ENCODE measurements at regions not wholly inside any gene's neighbourhood (a gene's known extent, or its start where the extent isn't known, plus 50 kb on each side); places are given as distances from the start of the nearest gene placed in this dataset.

- Histone ChIP-seq H3K9me3 (ENCODE audit: low read length) (no peaks in the 10 kb centered on the region), H2AFZ (ENCODE audit: low read depth, low read length) (no peak overlapping the region), H3K4me1 (ENCODE audit: insufficient read depth, low read length) (peaks cover 10% of the 10 kb centered on the region), H3K27me3 (ENCODE audit: insufficient read depth, low read length) (no peaks in the 10 kb centered on the region), H3K36me3 (ENCODE audit: insufficient read depth, low read length) (no peaks in the 10 kb centered on the region), H3K4me3 (ENCODE audit: low read length) (no peak overlapping the region)
Measured at GRCh38 chr2:16194096-16194390, 253.7 kb downstream of the MYCN start.

GRCh38 chr2:16192416-16193216 is 252.3 kb downstream of the MYCN start:
- Histone ChIP-seq H3K9me3 (ENCODE audit: low read length) (no peaks in the 10 kb centered on the region), H3K4me3 (ENCODE audit: low read length) (no peak overlapping the region), H3K27me3 (ENCODE audit: insufficient read depth, low read length) (no peaks in the 10 kb centered on the region), H2AFZ (ENCODE audit: low read depth, low read length) (no peak overlapping the region), H3K4me1 (ENCODE audit: insufficient read depth, low read length) (peaks cover 23% of the 10 kb centered on the region), H3K36me3 (ENCODE audit: insufficient read depth, low read length) (no peaks in the 10 kb centered on the region)

- no peak overlapping the region for H2AFZ ChIP-seq (ENCODE audit: low read depth, low read length)
- no peak overlapping the region for H3K4me3 ChIP-seq (ENCODE audit: low read length)
- peaks cover 26% of the 10 kb centered on the region for H3K4me1 ChIP-seq (ENCODE audit: insufficient read depth, low read length)
Measured at GRCh38 chr2:16191431-16192200, 251.3 kb downstream of the MYCN start.

GRCh38 chr2:16190446-16191270 is 250.3 kb downstream of the MYCN start:
- Histone ChIP-seq H3K27me3 (ENCODE audit: insufficient read depth, low read length) (no peaks in the 10 kb centered on the region), H3K9me3 (ENCODE audit: low read length) (no peaks in the 10 kb centered on the region), H3K4me1 (ENCODE audit: insufficient read depth, low read length) (peaks cover 31% of the 10 kb centered on the region), H3K36me3 (ENCODE audit: insufficient read depth, low read length) (no peaks in the 10 kb centered on the region), H3K4me3 (ENCODE audit: low read length) (no peak overlapping the region), H2AFZ (ENCODE audit: low read depth, low read length) (no peak overlapping the region)

More at GRCh38 chr2:16191431-16192200, 251.3 kb downstream of the MYCN start:
- no peaks in the 10 kb centered on the region for H3K27me3 ChIP-seq (ENCODE audit: insufficient read depth, low read length)
- no peaks in the 10 kb centered on the region for H3K36me3 ChIP-seq (ENCODE audit: insufficient read depth, low read length)
- no peaks in the 10 kb centered on the region for H3K9me3 ChIP-seq (ENCODE audit: low read length)

- Histone ChIP-seq H3K4me1 (ENCODE audit: insufficient read depth, low read length) (peaks cover 40% of the 10 kb centered on the region), H3K27me3 (ENCODE audit: insufficient read depth, low read length) (no peaks in the 10 kb centered on the region), H3K4me3 (ENCODE audit: low read length) (no peak overlapping the region), H2AFZ (ENCODE audit: low read depth, low read length) (no peak overlapping the region), H3K9me3 (ENCODE audit: low read length) (no peaks in the 10 kb centered on the region), H3K36me3 (ENCODE audit: insufficient read depth, low read length) (no peaks in the 10 kb centered on the region)
Measured at GRCh38 chr2:16189836-16190160, 249.4 kb downstream of the MYCN start.

GRCh38 chr2:16189029-16189835 is 248.9 kb downstream of the MYCN start:
- Histone ChIP-seq H3K4me3 (ENCODE audit: low read length) (no peak overlapping the region), H3K9me3 (ENCODE audit: low read length) (no peaks in the 10 kb centered on the region), H3K27me3 (ENCODE audit: insufficient read depth, low read length) (no peaks in the 10 kb centered on the region), H2AFZ (ENCODE audit: low read depth, low read length) (no peak overlapping the region), H3K4me1 (ENCODE audit: insufficient read depth, low read length) (peaks cover 45% of the 10 kb centered on the region), H3K36me3 (ENCODE audit: insufficient read depth, low read length) (no peaks in the 10 kb centered on the region)

GRCh38 chr2:16188261-16188890 is 248.0 kb downstream of the MYCN start:
- Histone ChIP-seq H3K9me3 (ENCODE audit: low read length) (no peaks in the 10 kb centered on the region), H3K4me3 (ENCODE audit: low read length) (no peak overlapping the region), H3K4me1 (ENCODE audit: insufficient read depth, low read length) (peaks cover 45% of the 10 kb centered on the region), H3K27me3 (ENCODE audit: insufficient read depth, low read length) (no peaks in the 10 kb centered on the region), H2AFZ (ENCODE audit: low read depth, low read length) (no peak overlapping the region), H3K36me3 (ENCODE audit: insufficient read depth, low read length) (no peaks in the 10 kb centered on the region)

- Histone ChIP-seq H3K4me3 (ENCODE audit: low read length) (no peak overlapping the region), H3K36me3 (ENCODE audit: insufficient read depth, low read length) (no peaks in the 10 kb centered on the region), H2AFZ (ENCODE audit: low read depth, low read length) (no peak overlapping the region), H3K9me3 (ENCODE audit: low read length) (no peaks in the 10 kb centered on the region), H3K27me3 (ENCODE audit: insufficient read depth, low read length) (no peaks in the 10 kb centered on the region), H3K4me1 (ENCODE audit: insufficient read depth, low read length) (peaks cover 45% of the 10 kb centered on the region)
Measured at GRCh38 chr2:16187482-16187817, 247.1 kb downstream of the MYCN start.

- Histone ChIP-seq H3K4me1 (ENCODE audit: insufficient read depth, low read length) (peaks cover 45% of the 10 kb centered on the region), H3K4me3 (ENCODE audit: low read length) (no peak overlapping the region), H3K9me3 (ENCODE audit: low read length) (no peaks in the 10 kb centered on the region), H3K36me3 (ENCODE audit: insufficient read depth, low read length) (no peaks in the 10 kb centered on the region), H3K27me3 (ENCODE audit: insufficient read depth, low read length) (no peaks in the 10 kb centered on the region), H2AFZ (ENCODE audit: low read depth, low read length) (no peak overlapping the region)
Measured at GRCh38 chr2:16186661-16187481, 246.5 kb downstream of the MYCN start.

- Histone ChIP-seq H3K27me3 (ENCODE audit: insufficient read depth, low read length) (no peaks in the 10 kb centered on the region), H2AFZ (ENCODE audit: low read depth, low read length) (no peak overlapping the region), H3K4me1 (ENCODE audit: insufficient read depth, low read length) (peaks cover 45% of the 10 kb centered on the region)
Measured at GRCh38 chr2:16185801-16186272, 245.5 kb downstream of the MYCN start.

GRCh38 chr2:16184945-16185660 is 244.8 kb downstream of the MYCN start:
- Histone ChIP-seq H3K4me1 (ENCODE audit: insufficient read depth, low read length) (peaks cover 45% of the 10 kb centered on the region), H3K4me3 (ENCODE audit: low read length) (no peak overlapping the region), H2AFZ (ENCODE audit: low read depth, low read length) (no peak overlapping the region), H3K36me3 (ENCODE audit: insufficient read depth, low read length) (no peaks in the 10 kb centered on the region), H3K9me3 (ENCODE audit: low read length) (no peaks in the 10 kb centered on the region), H3K27me3 (ENCODE audit: insufficient read depth, low read length) (no peaks in the 10 kb centered on the region)

More at GRCh38 chr2:16185801-16186272, 245.5 kb downstream of the MYCN start:
- H3K36me3 ChIP-seq (ENCODE audit: insufficient read depth, low read length), result no peaks in the 10 kb centered on the region
- no peak overlapping the region for H3K4me3 ChIP-seq (ENCODE audit: low read length)
- H3K9me3 ChIP-seq (ENCODE audit: low read length), result no peaks in the 10 kb centered on the region

Measured in neuron (in vitro differentiated cells).